H9 (cell line): ENCODE measurements at regions not wholly inside any gene's neighbourhood (a gene's known extent, or its start where the extent isn't known, plus 50 kb on each side); places are given as distances from the start of the nearest gene placed in this dataset.

ENCODE experiments used
- DNase-seq: peaks from one replicate; pipeline ENCODE4 v3.0.0-alpha.2; 2017
- H2AFZ ChIP-seq: one replicate; pipeline ENCODE4 v1.6.1; 2013; ENCODE audit warnings: mild to moderate bottlenecking, low read length, control low read depth, moderate library complexity
- H2AK5ac ChIP-seq: 2 replicates; pipeline ENCODE4 v1.6.1; 2013; ENCODE audit warnings: low read length, control low read depth, mixed read lengths; ENCODE audit not compliant: insufficient read length
- H2BK120ac ChIP-seq: one replicate; pipeline ENCODE4 v1.6.1; 2013; ENCODE audit warnings: low read depth, mild to moderate bottlenecking, low read length, control low read depth, inconsistent platforms; ENCODE audit not compliant: poor library complexity, severe bottlenecking
- H2BK12ac ChIP-seq: 2 replicates; pipeline ENCODE4 v1.6.1; 2013; ENCODE audit warnings: low read length, control low read depth, mixed read lengths, low read depth; ENCODE audit not compliant: insufficient read length
- H2BK15ac ChIP-seq: 2 replicates; pipeline ENCODE4 v1.6.1; 2013; ENCODE audit warnings: low read depth, low read length, control low read depth
- H2BK20ac ChIP-seq: one replicate; pipeline ENCODE4 v1.6.1; 2013; ENCODE audit warnings: low read depth, mild to moderate bottlenecking, low read length, control low read depth, inconsistent platforms; ENCODE audit not compliant: poor library complexity, severe bottlenecking
- H2BK5ac ChIP-seq: 2 replicates; pipeline ENCODE4 v1.6.1; 2013; ENCODE audit warnings: low read length, control low read depth, mixed read lengths; ENCODE audit not compliant: insufficient read length
- H3K14ac ChIP-seq: 2 replicates; pipeline ENCODE4 v1.6.1; 2013; ENCODE audit warnings: low read length, control low read depth; ENCODE audit not compliant: insufficient read depth
- H3K18ac ChIP-seq: 2 replicates; pipeline ENCODE4 v1.6.1; 2013; ENCODE audit warnings: low read depth, mild to moderate bottlenecking, mixed read lengths, low read length, control low read depth; ENCODE audit not compliant: insufficient read length
- H3K23ac ChIP-seq: 2 replicates; pipeline ENCODE4 v1.6.1; 2013; ENCODE audit warnings: low read length, control low read depth, mixed read lengths, low read depth; ENCODE audit not compliant: insufficient read length
- H3K23me2 ChIP-seq: 2 replicates; pipeline ENCODE4 v1.6.1; 2013; ENCODE audit warnings: low read depth, mild to moderate bottlenecking, mixed read lengths, low read length, control low read depth; ENCODE audit not compliant: insufficient read length, poor library complexity, severe bottlenecking
- H3K27ac ChIP-seq: 2 replicates; pipeline ENCODE4 v1.5.1; 2013; ENCODE audit warnings: low read length, control low read depth, mixed read lengths, low read depth; ENCODE audit not compliant: insufficient read length
- H3K27me3 ChIP-seq: 2 replicates; pipeline ENCODE4 v1.6.1; 2013; ENCODE audit warnings: low read length, control low read depth, inconsistent platforms; ENCODE audit not compliant: insufficient read depth
- H3K4ac ChIP-seq: 2 replicates; pipeline ENCODE4 v1.6.1; 2013; ENCODE audit warnings: low read depth, mild to moderate bottlenecking, control low read depth, inconsistent platforms, low read length, moderate library complexity
- H3K4me1 ChIP-seq: 2 replicates; pipeline ENCODE4 v1.6.1; 2013; ENCODE audit warnings: low read length, control low read depth, inconsistent platforms; ENCODE audit not compliant: insufficient read depth
- H3K4me2 ChIP-seq: 2 replicates; pipeline ENCODE4 v1.6.1; 2013; ENCODE audit warnings: low read length, control low read depth, mixed read lengths; ENCODE audit not compliant: insufficient read length, insufficient read depth
- H3K56ac ChIP-seq: 2 replicates; pipeline ENCODE4 v1.6.1; 2013; ENCODE audit warnings: low read depth, mild to moderate bottlenecking, mixed read lengths, low read length, control low read depth; ENCODE audit not compliant: insufficient read length
- H3K79me1 ChIP-seq: 2 replicates; pipeline ENCODE4 v1.6.1; 2013; ENCODE audit warnings: low read depth, mild to moderate bottlenecking, moderate library complexity, low read length, control low read depth, inconsistent platforms; ENCODE audit not compliant: insufficient read depth, poor library complexity, severe bottlenecking
- H3K79me2 ChIP-seq: 2 replicates; pipeline ENCODE4 v1.6.1; 2013; ENCODE audit warnings: low read length, control low read depth, inconsistent platforms; ENCODE audit not compliant: insufficient read depth
- H3K9ac ChIP-seq: 2 replicates; pipeline ENCODE4 v1.6.1; 2013; ENCODE audit warnings: low read length, control low read depth, mixed read lengths; ENCODE audit not compliant: insufficient read length; ENCODE audit errors: extremely low read depth
- H3K9me3 ChIP-seq: one replicate; pipeline ENCODE4 v1.6.1; 2013; ENCODE audit warnings: low read depth, low read length, inconsistent platforms; ENCODE audit not compliant: control insufficient read depth
- H3T11ph ChIP-seq: one replicate; pipeline ENCODE4 v1.6.1; 2013; ENCODE audit warnings: mild to moderate bottlenecking, low read length, control low read depth, inconsistent platforms
- H4K20me1 ChIP-seq: one replicate; pipeline ENCODE4 v1.6.1; 2013; ENCODE audit not compliant: control insufficient read depth, insufficient read length, insufficient read depth
- H4K5ac ChIP-seq: 2 replicates; pipeline ENCODE4 v1.6.1; 2013; ENCODE audit warnings: low read depth, mild to moderate bottlenecking, mixed read lengths, low read length, control low read depth; ENCODE audit not compliant: insufficient read length
- H4K8ac ChIP-seq: replicated peaks from 2 replicates; pipeline ENCODE4 v1.6.1; 2013; ENCODE audit warnings: low read length, control low read depth, mixed read lengths, low read depth; ENCODE audit not compliant: insufficient read length
- H4K91ac ChIP-seq: 2 replicates; pipeline ENCODE4 v1.6.1; 2013; ENCODE audit warnings: low read depth, mild to moderate bottlenecking, moderate library complexity, mixed read lengths, low read length, control low read depth; ENCODE audit not compliant: insufficient read length
- H3K27ac Mint-ChIP-seq, 3 experiments: 2 replicates in 2 of 3; 3 replicates in 1 of 3; pipeline ENCODE4 v1.8.0; 2020 to 2021; ENCODE audit warnings: mixed read lengths in 3 of 3, mild to moderate bottlenecking in 1 of 3, moderate library complexity in 1 of 3
- H3K27me3 Mint-ChIP-seq: 2 replicates; pipeline ENCODE4 v1.8.0; 2021; ENCODE audit warnings: low read depth, mild to moderate bottlenecking, moderate library complexity, mixed read lengths
- H3K36me3 Mint-ChIP-seq, 3 experiments: 2 replicates in 2 of 3; 3 replicates in 1 of 3; pipeline ENCODE4 v1.8.0; 2020 to 2021; ENCODE audit warnings: low read depth in 3 of 3, mixed read lengths in 3 of 3; ENCODE audit not compliant: insufficient read depth in 1 of 3
- H3K4me1 Mint-ChIP-seq, 2 experiments: 2 replicates each; pipeline ENCODE4 v1.8.0; 2020; ENCODE audit warnings: mixed read lengths in 2 of 2
- H3K4me3 Mint-ChIP-seq, 2 experiments: 2 replicates in 1 of 2; 3 replicates in 1 of 2; pipeline ENCODE4 v1.8.0; 2020 to 2021; ENCODE audit warnings: mild to moderate bottlenecking in 2 of 2, mixed read lengths in 2 of 2, moderate library complexity in 1 of 2
- H3K9me3 Mint-ChIP-seq, 2 experiments: 2 replicates in 1 of 2; 3 replicates in 1 of 2; pipeline ENCODE4 v1.8.0; 2020; ENCODE audit warnings: mild to moderate bottlenecking in 2 of 2, mixed read lengths in 2 of 2, moderate library complexity in 1 of 2
- WGBS: extraction: QIAGEN DNeasy Blood & Tissue Kit; methylation state at CpG from one replicate; pipeline ENCODE4 v1.1.7; 2013; ENCODE audit warnings: missing lambda C conversion rate, low lambda C conversion rate, mixed read lengths; ENCODE audit not compliant: insufficient read length; ENCODE audit errors: extremely low coverage; 5-methylcytosine and 5-hydroxymethylcytosine counted together
- TF ChIP-seq, protein P1 (sequence below): fragments of 200-600 bp; sonication (generic); conservative IDR thresholded peaks from 3 replicates; pipeline ENCODE4 v1.8.0; 2021; ENCODE audit warnings: antibody characterized with exemption, mild to moderate bottlenecking

GRCh38 chr13:74732736-74733385 is 598.7 kb upstream of the KLF12 start:
- H3K18ac ChIP-seq, result no peak overlapping the region
- H4K20me1 ChIP-seq, result no peaks in the 10 kb centered on the region

More at GRCh38 chr13:74732736-74733385, 598.7 kb upstream of the KLF12 start:
- TF ChIP-seq, protein P1, sequence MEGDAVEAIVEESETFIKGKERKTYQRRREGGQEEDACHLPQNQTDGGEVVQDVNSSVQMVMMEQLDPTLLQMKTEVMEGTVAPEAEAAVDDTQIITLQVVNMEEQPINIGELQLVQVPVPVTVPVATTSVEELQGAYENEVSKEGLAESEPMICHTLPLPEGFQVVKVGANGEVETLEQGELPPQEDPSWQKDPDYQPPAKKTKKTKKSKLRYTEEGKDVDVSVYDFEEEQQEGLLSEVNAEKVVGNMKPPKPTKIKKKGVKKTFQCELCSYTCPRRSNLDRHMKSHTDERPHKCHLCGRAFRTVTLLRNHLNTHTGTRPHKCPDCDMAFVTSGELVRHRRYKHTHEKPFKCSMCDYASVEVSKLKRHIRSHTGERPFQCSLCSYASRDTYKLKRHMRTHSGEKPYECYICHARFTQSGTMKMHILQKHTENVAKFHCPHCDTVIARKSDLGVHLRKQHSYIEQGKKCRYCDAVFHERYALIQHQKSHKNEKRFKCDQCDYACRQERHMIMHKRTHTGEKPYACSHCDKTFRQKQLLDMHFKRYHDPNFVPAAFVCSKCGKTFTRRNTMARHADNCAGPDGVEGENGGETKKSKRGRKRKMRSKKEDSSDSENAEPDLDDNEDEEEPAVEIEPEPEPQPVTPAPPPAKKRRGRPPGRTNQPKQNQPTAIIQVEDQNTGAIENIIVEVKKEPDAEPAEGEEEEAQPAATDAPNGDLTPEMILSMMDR, result no peak
- Histone ChIP-seq H3T11ph (no peak overlapping the region), H3K56ac (no peak overlapping the region), H2BK12ac (no peak overlapping the region), H3K79me2 (no peaks in the 10 kb centered on the region), H3K4me1 (no peaks in the 10 kb centered on the region; the same call in 1 of the 2 replicates), H3K9ac (no peak overlapping the region), H4K8ac (no peak overlapping the region), H2BK20ac (no peak overlapping the region), H3K14ac (no peak overlapping the region), H3K27me3 (no peaks in the 10 kb centered on the region), H3K79me1 (no peaks in the 10 kb centered on the region), H4K91ac (no peak overlapping the region), H4K5ac (no peak overlapping the region), H2AK5ac (no peak overlapping the region), H3K4me2 (no peak overlapping the region), H3K27ac (no peak overlapping the region), H2BK120ac (no peak overlapping the region), H2BK5ac (no peak overlapping the region), H2BK15ac (no peak overlapping the region), H2AFZ (no peak overlapping the region), H3K23ac (no peak overlapping the region), H3K23me2 (no peaks in the 10 kb centered on the region), H3K9me3 (no peaks in the 10 kb centered on the region), H3K4ac (no peak overlapping the region)
- no peaks in the 10 kb centered on the region for H3K36me3 Mint-ChIP-seq
- H3K27me3 Mint-ChIP-seq, result no peaks in the 10 kb centered on the region
- H3K4me1 Mint-ChIP-seq, result peaks cover 0 to 3% of the 10 kb centered on the region in 2 experiments; a peak in 1 of 4 replicates
- no CpG with 5 or more reads among the region's 8 CpGs for WGBS
- H3K27ac Mint-ChIP-seq, result no peak overlapping the region
- DNase-seq, result no peak
- no peaks in the 10 kb centered on the region; a peak in 1 of 5 replicates for H3K9me3 Mint-ChIP-seq
- H3K4me3 Mint-ChIP-seq, result no peak overlapping the region
